Prostate gland (tissue), 2 donors: ENCODE measurements at regions not wholly inside any gene's neighbourhood (a gene's known extent, or its start where the extent isn't known, plus 50 kb on each side); places are given as distances from the start of the nearest gene placed in this dataset.
A peak's percentile ranks its signal among the peaks of the same experiment; 100 is the strongest.

ENCODE experiments used
- DNase-seq: peaks from one replicate; pipeline ENCODE4 v3.0.0-alpha.2; 2019; ENCODE audit warnings: low spot score
- H3K27ac ChIP-seq, 2 donors: fragments of 200-600 bp; sonication (generic); 2 replicates each; pipeline ENCODE4 v1.5.1; 2017 to 2019
- H3K27me3 ChIP-seq: fragments of 200-600 bp; sonication (generic); replicated peaks from 2 replicates; pipeline ENCODE4 v1.5.1; 2019; ENCODE audit not compliant: insufficient read depth
- H3K36me3 ChIP-seq, 2 donors: fragments of 200-600 bp; sonication (generic); 1 replicate in 1 of 2; 2 replicates in 1 of 2; pipeline versions ENCODE4 v1.5.1 to v1.8.1; 2017 to 2019
- H3K4me1 ChIP-seq: fragments of 200-600 bp; sonication (generic); replicated peaks from 2 replicates; pipeline ENCODE4 v1.5.1; 2019
- H3K4me3 ChIP-seq, 2 donors: fragments of 200-600 bp; sonication (generic); 2 replicates each; pipeline ENCODE4 v1.5.1; 2017 to 2019
- H3K9me3 ChIP-seq: fragments of 200-600 bp; sonication (generic); 2 replicates; pipeline ENCODE4 v1.5.1; 2017
- POLR2A ChIP-seq: fragments of 450-650 bp; IDR thresholded peaks from one replicate; pipeline ENCODE4 v1.6.1; 2016; ENCODE audit warnings: antibody characterized with exemption, mild to moderate bottlenecking
- POLR2AphosphoS5 ChIP-seq: sonication (generic); formaldehyde crosslinking; IDR thresholded peaks from one replicate; pipeline ENCODE4 v1.6.1; 2017; ENCODE audit warnings: antibody characterized with exemption
- WGBS: methylation state at CpG from one replicate; pipeline ENCODE4 v1.1.5; 2018; 5-methylcytosine and 5-hydroxymethylcytosine counted together
- intact Hi-C: fragments of 100-400 bp; cut with DNase I; formaldehyde crosslinking; loops from one replicate; pipeline ENCODE4 v1.14.2; 2022
- TF ChIP-seq, protein P1 (sequence below), 4 experiments: fragments of 200-600 bp in 2 of 4; fragments of 450-650 bp in 2 of 4; sonication (generic) in 2 of 4; IDR thresholded peaks; 1 replicate in 3 of 4; 2 replicates in 1 of 4; pipeline ENCODE4 v1.5.1; 2016 to 2019; ENCODE audit warnings: antibody characterized with exemption in 4 of 4, mild to moderate bottlenecking in 2 of 4, moderate library complexity in 2 of 4

DNA sequence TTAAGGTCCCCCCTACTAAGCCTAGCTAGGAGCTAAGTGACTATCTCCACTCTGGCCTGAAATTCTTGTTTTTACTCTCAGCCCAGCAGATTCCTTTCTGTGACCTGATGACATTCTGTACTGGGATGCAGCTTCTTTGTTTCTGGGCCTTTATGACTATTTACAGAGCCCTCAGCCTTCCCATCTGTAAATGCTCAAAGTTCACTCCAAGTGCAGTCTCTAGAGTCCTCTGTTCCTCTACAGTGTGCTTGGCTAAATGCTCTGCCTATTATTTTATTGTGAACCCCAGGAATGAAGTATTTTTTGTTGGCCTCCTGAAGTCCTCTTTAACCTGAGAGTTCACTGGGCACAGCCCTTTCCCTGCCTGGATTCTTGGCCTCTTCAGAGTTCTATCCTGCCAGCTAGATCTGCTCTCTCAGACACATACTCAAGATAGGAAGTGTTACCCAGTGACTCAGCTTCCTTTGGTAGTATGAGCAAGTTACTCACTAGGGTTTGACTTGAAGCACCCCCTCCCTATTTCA is 278.1 kb upstream of the P2RY1 start:
- Histone ChIP-seq H3K36me3 (no peaks in the 10 kb centered on the region), H3K9me3 (no peaks in the 10 kb centered on the region), H3K4me1 (no peaks in the 10 kb centered on the region), H3K27me3 (no peaks in the 10 kb centered on the region), H3K27ac (no peak overlapping the region), H3K4me3 (no peak overlapping the region)
- no peak for DNase-seq
- intact Hi-C loops: no loop called here
- TF ChIP-seq POLR2A: no peak

DNA sequence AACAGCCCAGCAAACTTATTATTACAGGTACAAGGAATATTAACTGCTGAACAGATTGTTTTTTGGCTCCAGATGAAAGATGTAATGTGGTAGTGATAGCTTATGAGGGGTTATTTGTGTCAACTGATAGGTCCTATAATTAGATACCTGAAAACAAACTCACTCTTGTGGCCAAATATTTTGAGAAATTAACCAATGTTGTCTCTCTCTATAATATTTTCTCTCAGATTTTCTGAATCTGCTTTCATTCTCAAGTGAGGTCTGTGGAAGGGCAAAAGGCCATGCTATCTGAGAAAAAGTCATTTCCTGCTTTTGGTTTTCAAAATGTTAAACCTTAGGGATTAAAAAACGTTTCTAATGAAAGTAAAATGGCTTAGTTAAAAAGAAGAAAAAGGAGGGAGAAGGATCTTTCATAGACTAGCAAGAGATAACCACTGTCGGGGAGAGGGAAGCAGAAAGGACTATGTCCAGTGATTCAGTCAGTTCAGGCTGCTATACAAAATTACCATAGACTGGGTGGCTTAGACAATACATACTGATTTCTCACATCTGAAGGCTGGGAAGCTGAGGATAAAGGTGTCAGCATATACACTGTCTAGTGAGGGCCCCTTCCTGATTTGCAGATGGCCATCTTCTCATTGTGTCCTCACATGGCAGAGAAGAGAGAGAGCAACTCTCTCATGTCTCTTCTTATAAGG is 277.5 kb upstream of the P2RY1 start:
- peak overlapping the region in 1 of 2 donors; percentile 26 for H3K27ac ChIP-seq
- no peak for DNase-seq
- H3K27me3 ChIP-seq: no peaks in the 10 kb centered on the region
- intact Hi-C loops: no loop called here
- H3K4me3 ChIP-seq: no peak overlapping the region
- no peaks in the 10 kb centered on the region for H3K9me3 ChIP-seq
- no peaks in the 10 kb centered on the region for H3K4me1 ChIP-seq
- H3K36me3 ChIP-seq: no peaks in the 10 kb centered on the region
- TF ChIP-seq, protein P1, sequence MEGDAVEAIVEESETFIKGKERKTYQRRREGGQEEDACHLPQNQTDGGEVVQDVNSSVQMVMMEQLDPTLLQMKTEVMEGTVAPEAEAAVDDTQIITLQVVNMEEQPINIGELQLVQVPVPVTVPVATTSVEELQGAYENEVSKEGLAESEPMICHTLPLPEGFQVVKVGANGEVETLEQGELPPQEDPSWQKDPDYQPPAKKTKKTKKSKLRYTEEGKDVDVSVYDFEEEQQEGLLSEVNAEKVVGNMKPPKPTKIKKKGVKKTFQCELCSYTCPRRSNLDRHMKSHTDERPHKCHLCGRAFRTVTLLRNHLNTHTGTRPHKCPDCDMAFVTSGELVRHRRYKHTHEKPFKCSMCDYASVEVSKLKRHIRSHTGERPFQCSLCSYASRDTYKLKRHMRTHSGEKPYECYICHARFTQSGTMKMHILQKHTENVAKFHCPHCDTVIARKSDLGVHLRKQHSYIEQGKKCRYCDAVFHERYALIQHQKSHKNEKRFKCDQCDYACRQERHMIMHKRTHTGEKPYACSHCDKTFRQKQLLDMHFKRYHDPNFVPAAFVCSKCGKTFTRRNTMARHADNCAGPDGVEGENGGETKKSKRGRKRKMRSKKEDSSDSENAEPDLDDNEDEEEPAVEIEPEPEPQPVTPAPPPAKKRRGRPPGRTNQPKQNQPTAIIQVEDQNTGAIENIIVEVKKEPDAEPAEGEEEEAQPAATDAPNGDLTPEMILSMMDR (IDR thresholded peaks at IDR 0.05): no peak
- TF ChIP-seq POLR2AphosphoS5: no peak
- no peak for TF ChIP-seq POLR2A
- 55% methylated on average over 2 of the region's 2 CpGs for WGBS

DNA sequence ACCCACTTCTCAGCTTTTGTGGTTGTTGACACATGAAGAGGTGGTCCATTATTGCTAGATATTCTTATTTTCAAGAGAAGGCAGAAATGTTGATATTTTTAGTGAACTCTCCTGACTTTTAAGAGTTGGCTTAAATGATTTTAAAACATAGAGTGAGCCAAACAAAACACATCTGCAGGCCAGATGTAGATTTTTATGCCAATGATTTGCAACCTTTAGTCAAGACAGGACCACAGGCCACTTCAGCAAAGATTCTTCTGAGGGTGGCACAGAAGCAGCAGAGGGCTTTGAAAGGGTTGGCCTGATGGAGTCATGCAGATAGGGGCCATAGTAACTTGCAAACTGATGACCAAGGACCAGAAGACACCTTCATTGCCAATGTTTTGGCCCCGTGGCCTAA is 276.5 kb upstream of the P2RY1 start:
- Histone ChIP-seq H3K27me3 (no peaks in the 10 kb centered on the region), H3K9me3 (no peaks in the 10 kb centered on the region), H3K27ac (no peak overlapping the region), H3K4me3 (no peak overlapping the region), H3K36me3 (no peaks in the 10 kb centered on the region), H3K4me1 (no peaks in the 10 kb centered on the region)
- DNase-seq: no peak
- intact Hi-C loops: no loop called here
- no peak for TF ChIP-seq POLR2AphosphoS5
- TF ChIP-seq POLR2A: no peak
- TF ChIP-seq, protein P1 (IDR thresholded peaks at IDR 0.05): no peak
- WGBS: 95% methylated on average over 1 of the region's 1 CpG

DNA sequence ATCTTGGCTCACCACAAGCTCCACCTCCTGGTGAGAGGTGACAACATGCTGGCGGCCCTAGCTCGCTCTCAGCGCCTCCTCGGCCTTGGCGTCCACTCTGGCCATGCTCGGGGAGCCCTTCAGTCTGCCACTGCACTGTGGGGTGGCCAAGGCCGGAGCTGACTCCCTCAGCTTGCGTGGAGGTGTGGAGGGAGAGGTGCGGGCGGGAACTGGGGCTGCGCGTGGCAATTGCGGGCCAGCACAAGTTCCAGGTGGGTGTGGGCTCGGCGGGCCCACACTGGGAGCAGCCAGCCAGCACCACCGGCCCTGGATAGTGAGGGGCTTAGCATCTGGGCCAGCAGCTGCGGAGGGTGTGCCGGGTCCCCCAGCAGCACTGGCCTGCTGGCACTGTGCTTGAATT is 275.7 kb upstream of the P2RY1 start:
- Histone ChIP-seq H3K36me3 (no peaks in the 10 kb centered on the region), H3K4me3 (no peak overlapping the region), H3K27me3 (no peaks in the 10 kb centered on the region), H3K27ac (no peak overlapping the region), H3K9me3 (no peaks in the 10 kb centered on the region), H3K4me1 (no peaks in the 10 kb centered on the region)
- intact Hi-C loops: no loop called here
- TF ChIP-seq, protein P1 (IDR thresholded peaks at IDR 0.05): no peak
- TF ChIP-seq POLR2AphosphoS5 (no peak), POLR2A (no peak)
- 90% methylated on average over 11 of the region's 18 CpGs for WGBS
- no peak for DNase-seq

DNA sequence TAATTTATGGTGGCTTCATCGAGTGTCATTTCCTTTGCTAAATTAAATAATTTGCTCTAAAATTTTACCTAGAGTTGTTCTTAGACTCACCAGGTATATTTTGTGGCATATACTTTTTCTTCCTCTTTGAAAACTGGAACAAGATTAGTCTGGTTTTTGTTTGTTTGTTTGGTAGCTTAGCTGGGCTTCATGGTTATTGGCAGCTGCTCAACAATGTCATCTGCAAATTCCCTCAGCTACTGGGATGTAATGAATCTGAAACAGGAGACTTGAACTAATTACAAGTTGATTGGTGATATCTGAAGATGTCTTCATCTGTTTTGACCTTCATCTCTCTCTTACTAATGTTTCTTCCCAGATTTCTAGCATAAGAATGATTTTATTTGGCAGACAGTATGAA is 270.5 kb upstream of the P2RY1 start:
- Histone ChIP-seq H3K9me3 (no peaks in the 10 kb centered on the region), H3K27me3 (no peaks in the 10 kb centered on the region), H3K27ac (no peak overlapping the region), H3K4me3 (no peak overlapping the region), H3K36me3 (no peaks in the 10 kb centered on the region), H3K4me1 (no peaks in the 10 kb centered on the region)
- TF ChIP-seq, protein P1 (IDR thresholded peaks at IDR 0.05): no peak
- TF ChIP-seq POLR2A (no peak), POLR2AphosphoS5 (no peak)
- WGBS: 96% methylated on average over 1 of the region's 1 CpG
- DNase-seq: no peak
- intact Hi-C loops: no loop called here
